Peyer's patch (tissue), 4 donors: ENCODE measurements at regions not wholly inside any gene's neighbourhood (a gene's known extent, or its start where the extent isn't known, plus 50 kb on each side); places are given as distances from the start of the nearest gene placed in this dataset.

Source experiments
- CTCF ChIP-seq, 6 experiments: fragments of 450-650 bp in 4 of 6; fragments of 200-600 bp in 2 of 6; sonication (generic) in 1 of 6; IDR thresholded peaks; one replicate each; pipeline ENCODE4 v1.5.1; 2017 to 2019; ENCODE audit warnings: antibody characterized with exemption in 6 of 6, mild to moderate bottlenecking in 3 of 6, moderate library complexity in 1 of 6
- POLR2A ChIP-seq, 2 donors: fragments of 450-650 bp; IDR thresholded peaks; one replicate each; pipeline ENCODE4 v1.5.1; 2017; ENCODE audit warnings: antibody characterized with exemption in 2 of 2, mild to moderate bottlenecking in 2 of 2, moderate library complexity in 2 of 2

DNA sequence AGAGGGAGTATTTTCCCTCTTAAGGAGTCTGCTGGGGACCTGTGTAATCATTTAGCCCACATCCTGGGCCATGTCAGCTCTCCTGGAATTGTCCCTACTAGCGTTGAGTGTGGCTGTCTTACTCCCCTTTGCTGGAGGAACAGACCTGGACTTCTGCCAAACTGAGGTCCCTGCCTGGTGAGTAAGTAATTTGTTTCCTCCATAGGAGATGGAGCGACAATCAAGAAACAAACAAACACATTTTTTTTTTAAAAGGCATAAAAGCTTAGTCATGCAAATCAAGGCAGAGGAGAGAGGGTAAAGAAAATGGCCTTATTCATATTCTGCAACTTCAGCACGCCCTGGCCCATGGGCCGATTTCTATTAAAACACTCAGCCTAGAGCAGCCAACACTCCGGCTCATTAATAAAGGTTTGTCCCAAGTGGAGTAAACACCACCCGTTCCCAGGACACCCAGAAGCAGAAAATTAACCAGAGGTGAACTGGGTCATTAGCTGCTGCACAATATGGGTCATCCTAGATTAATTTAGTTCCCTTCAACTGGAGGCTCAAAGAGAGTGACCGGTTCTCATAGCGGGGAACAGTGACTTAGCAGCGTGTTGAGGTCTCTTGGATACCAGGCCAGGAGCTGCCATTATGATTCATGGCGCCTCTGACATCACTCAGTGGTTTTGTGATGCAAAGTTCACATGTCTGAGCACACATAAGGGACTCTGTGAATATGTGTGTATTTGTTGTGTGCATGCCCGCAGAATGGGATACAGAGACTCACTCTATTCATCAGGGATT lies 165.0 kb upstream of the SULF2 start:
- no peak for TF ChIP-seq CTCF (IDR thresholded peaks at IDR 0.05)
- no peak for TF ChIP-seq POLR2A (IDR thresholded peaks at IDR 0.05)
